ENCODE measurements at regions not wholly inside any gene's neighbourhood (a gene's known extent, or its start where the extent isn't known, plus 50 kb on each side); places are given as distances from the start of the nearest gene placed in this dataset.

DNA sequence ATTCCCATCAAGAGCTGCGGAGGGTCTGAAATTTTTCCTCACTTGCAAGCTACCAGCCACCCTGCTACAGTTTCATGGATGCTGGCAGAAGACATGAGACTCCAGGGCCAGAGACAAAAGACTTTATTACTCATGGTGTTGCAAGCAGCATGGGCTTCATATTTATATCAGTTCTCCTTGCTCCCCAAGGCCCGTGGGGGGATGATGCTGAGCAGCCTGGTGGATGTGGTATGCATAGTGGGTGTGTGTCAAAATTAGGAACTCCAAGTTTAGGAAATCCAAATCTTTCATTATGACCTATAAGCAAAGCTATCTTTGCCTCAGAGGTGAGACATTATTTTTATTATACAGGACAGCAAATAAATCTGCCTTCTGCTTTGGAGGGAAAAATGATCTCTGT is 105.7 kb upstream of the ALDH1B1 start:
- Histone ChIP-seq H4K8ac (replicated peaks; ENCODE audit: insufficient read length, low read depth, low read length) (no peak overlapping the region), H3K23ac (ENCODE audit: insufficient read length, low read depth, low read length) (no peak overlapping the region), H2BK15ac (ENCODE audit: low read depth, low read length) (no peak overlapping the region), H3K4me2 (ENCODE audit: insufficient read depth, insufficient read length, low read length) (no peak overlapping the region), H2BK120ac (ENCODE audit: low read depth, low read length, poor library complexity, severe bottlenecking) (no peak overlapping the region), H3T11ph (ENCODE audit: low read length) (no peak overlapping the region), H2AK5ac (ENCODE audit: insufficient read length, low read length) (no peak overlapping the region), H3K9me3 (ENCODE audit: control insufficient read depth, low read depth, low read length) (no peaks in the 10 kb centered on the region), H2BK5ac (ENCODE audit: insufficient read length, low read length) (no peak overlapping the region), H3K27me3 (ENCODE audit: insufficient read depth, low read length) (no peaks in the 10 kb centered on the region; the same call in 1 of the 2 replicates), H3K56ac (ENCODE audit: insufficient read length, low read depth, low read length) (no peak overlapping the region), H4K91ac (ENCODE audit: insufficient read length, low read depth, low read length) (no peak overlapping the region), H3K4ac (ENCODE audit: low read depth, low read length) (no peak overlapping the region), H3K79me1 (ENCODE audit: insufficient read depth, low read depth, low read length, poor library complexity, severe bottlenecking) (no peaks in the 10 kb centered on the region), H4K5ac (ENCODE audit: insufficient read length, low read depth, low read length) (no peak overlapping the region), H3K4me1 (ENCODE audit: insufficient read depth, low read length) (peaks cover 4% of the 10 kb centered on the region; the same call in 1 of the 2 replicates), H3K27ac (ENCODE audit: insufficient read length, low read depth, low read length) (no peak overlapping the region), H2BK12ac (ENCODE audit: insufficient read length, low read depth, low read length) (no peak overlapping the region), H2BK20ac (ENCODE audit: low read depth, low read length, poor library complexity, severe bottlenecking) (no peak overlapping the region), H3K14ac (ENCODE audit: insufficient read depth, low read length) (no peak overlapping the region), H3K18ac (ENCODE audit: insufficient read length, low read depth, low read length) (no peak overlapping the region), H2AFZ (ENCODE audit: low read length) (no peak overlapping the region), H3K23me2 (ENCODE audit: insufficient read length, low read depth, low read length, poor library complexity, severe bottlenecking) (no peaks in the 10 kb centered on the region), H4K20me1 (ENCODE audit: control insufficient read depth, insufficient read depth, insufficient read length) (no peaks in the 10 kb centered on the region), H3K9ac (ENCODE audit: extremely low read depth, insufficient read length, low read length) (no peak overlapping the region), H3K79me2 (ENCODE audit: insufficient read depth, low read length) (no peaks in the 10 kb centered on the region)
- TF ChIP-seq, protein P1, sequence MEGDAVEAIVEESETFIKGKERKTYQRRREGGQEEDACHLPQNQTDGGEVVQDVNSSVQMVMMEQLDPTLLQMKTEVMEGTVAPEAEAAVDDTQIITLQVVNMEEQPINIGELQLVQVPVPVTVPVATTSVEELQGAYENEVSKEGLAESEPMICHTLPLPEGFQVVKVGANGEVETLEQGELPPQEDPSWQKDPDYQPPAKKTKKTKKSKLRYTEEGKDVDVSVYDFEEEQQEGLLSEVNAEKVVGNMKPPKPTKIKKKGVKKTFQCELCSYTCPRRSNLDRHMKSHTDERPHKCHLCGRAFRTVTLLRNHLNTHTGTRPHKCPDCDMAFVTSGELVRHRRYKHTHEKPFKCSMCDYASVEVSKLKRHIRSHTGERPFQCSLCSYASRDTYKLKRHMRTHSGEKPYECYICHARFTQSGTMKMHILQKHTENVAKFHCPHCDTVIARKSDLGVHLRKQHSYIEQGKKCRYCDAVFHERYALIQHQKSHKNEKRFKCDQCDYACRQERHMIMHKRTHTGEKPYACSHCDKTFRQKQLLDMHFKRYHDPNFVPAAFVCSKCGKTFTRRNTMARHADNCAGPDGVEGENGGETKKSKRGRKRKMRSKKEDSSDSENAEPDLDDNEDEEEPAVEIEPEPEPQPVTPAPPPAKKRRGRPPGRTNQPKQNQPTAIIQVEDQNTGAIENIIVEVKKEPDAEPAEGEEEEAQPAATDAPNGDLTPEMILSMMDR (conservative IDR thresholded peaks at IDR 0.05) = no peak
- Mint-ChIP-seq H3K27ac (no peak overlapping the region), H3K4me1 (peaks cover 10 to 22% of the 10 kb centered on the region in 2 experiments), H3K27me3 (ENCODE audit: low read depth) (peaks cover 44% of the 10 kb centered on the region), H3K4me3 (no peak overlapping the region), H3K36me3 (ENCODE audit: insufficient read depth in 1 of 3, low read depth in 3 of 3) (no peaks in the 10 kb centered on the region; a peak in 1 of 7 replicates), H3K9me3 (no peaks in the 10 kb centered on the region; a peak in 1 of 5 replicates)
- no peak for DNase-seq
- WGBS (ENCODE audit: extremely low coverage, insufficient read length, low lambda C conversion rate) = no CpG with 5 or more reads among the region's 2 CpGs

Measured in H9 (cell line).